Left ventricle myocardium inferior (tissue), 1 donor: ENCODE measurements at regions not wholly inside any gene's neighbourhood (a gene's known extent, or its start where the extent isn't known, plus 50 kb on each side); places are given as distances from the start of the nearest gene placed in this dataset.

ENCODE experiments used
- DNase-seq: peaks from one replicate; pipeline ENCODE4 v3.0.0-alpha.2; 2020
- H3K27ac ChIP-seq: fragments of 200-600 bp; replicated peaks from 2 replicates; pipeline ENCODE4 v1.8.0; 2021
- H3K27me3 ChIP-seq: fragments of 200-600 bp; 2 replicates; pipeline ENCODE4 v1.8.0; 2021; ENCODE audit warnings: low read depth
- H3K36me3 ChIP-seq: fragments of 200-600 bp; 2 replicates; pipeline ENCODE4 v1.8.0; 2021
- H3K4me1 ChIP-seq: fragments of 200-600 bp; 2 replicates; pipeline ENCODE4 v1.8.0; 2021
- H3K4me3 ChIP-seq: fragments of 200-600 bp; 2 replicates; pipeline ENCODE4 v1.8.0; 2021; ENCODE audit warnings: mild to moderate bottlenecking, moderate library complexity
- H3K9me3 ChIP-seq: fragments of 200-600 bp; replicated peaks from 2 replicates; pipeline ENCODE4 v1.8.0; 2021
- intact Hi-C: fragments of 100-400 bp; cut with micrococcal nuclease; formaldehyde crosslinking; loops from one replicate; pipeline ENCODE4 v1.11.0; 2022
- TF ChIP-seq, protein P1 (sequence below): fragments of 200-600 bp; IDR thresholded peaks from 2 replicates; pipeline ENCODE4 v1.8.0; 2021; ENCODE audit warnings: antibody characterized with exemption, mild to moderate bottlenecking, borderline replicate concordance
- donor health status: DM: no; HTN: yes; CAD: no; lungs with severe emphysema.

- no peaks in the 10 kb centered on the region for H3K9me3 ChIP-seq
- H3K36me3 ChIP-seq: no peaks in the 10 kb centered on the region
- H3K27ac ChIP-seq: no peak overlapping the region
- no peaks in the 10 kb centered on the region for H3K27me3 ChIP-seq
- intact Hi-C loops: no loop called here
- DNase-seq: no peak
- TF ChIP-seq, protein P1, sequence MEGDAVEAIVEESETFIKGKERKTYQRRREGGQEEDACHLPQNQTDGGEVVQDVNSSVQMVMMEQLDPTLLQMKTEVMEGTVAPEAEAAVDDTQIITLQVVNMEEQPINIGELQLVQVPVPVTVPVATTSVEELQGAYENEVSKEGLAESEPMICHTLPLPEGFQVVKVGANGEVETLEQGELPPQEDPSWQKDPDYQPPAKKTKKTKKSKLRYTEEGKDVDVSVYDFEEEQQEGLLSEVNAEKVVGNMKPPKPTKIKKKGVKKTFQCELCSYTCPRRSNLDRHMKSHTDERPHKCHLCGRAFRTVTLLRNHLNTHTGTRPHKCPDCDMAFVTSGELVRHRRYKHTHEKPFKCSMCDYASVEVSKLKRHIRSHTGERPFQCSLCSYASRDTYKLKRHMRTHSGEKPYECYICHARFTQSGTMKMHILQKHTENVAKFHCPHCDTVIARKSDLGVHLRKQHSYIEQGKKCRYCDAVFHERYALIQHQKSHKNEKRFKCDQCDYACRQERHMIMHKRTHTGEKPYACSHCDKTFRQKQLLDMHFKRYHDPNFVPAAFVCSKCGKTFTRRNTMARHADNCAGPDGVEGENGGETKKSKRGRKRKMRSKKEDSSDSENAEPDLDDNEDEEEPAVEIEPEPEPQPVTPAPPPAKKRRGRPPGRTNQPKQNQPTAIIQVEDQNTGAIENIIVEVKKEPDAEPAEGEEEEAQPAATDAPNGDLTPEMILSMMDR: no peak
- no peak overlapping the region for H3K4me3 ChIP-seq
- no peaks in the 10 kb centered on the region for H3K4me1 ChIP-seq
Observed at GRCh38 chr4:174105202-174105601, 178.3 kb downstream of the FBXO8 start.

DNA sequence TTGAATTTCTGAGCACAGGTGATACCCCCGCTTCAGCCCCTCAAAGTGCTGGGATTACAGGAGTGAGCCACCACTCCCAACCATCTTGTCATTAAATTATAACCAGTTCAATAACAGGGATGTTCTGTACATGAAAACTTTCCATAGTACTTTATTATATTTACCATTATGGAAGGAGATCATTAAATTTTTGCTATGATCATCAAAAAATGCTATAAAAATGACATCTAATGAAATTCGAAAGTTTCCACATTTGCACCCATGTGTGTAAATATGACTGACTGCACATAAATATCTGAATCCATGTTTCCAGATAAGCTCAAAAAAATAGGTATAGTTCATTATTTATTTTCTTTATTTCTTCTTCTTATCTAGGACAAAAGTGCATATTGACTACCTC lies 182.6 kb downstream of the FBXO8 start:
- H3K4me1 ChIP-seq: no peaks in the 10 kb centered on the region
- no peaks in the 10 kb centered on the region for H3K9me3 ChIP-seq
- intact Hi-C loops: no loop called here
- no peaks in the 10 kb centered on the region for H3K27me3 ChIP-seq
- TF ChIP-seq, protein P1: no peak
- H3K4me3 ChIP-seq: no peak overlapping the region
- H3K36me3 ChIP-seq: no peaks in the 10 kb centered on the region
- no peak overlapping the region for H3K27ac ChIP-seq
- DNase-seq: no peak

GRCh38 chr4:174099712-174100111 lies 183.8 kb downstream of the FBXO8 start:
- no peak for DNase-seq
- no peak overlapping the region for H3K27ac ChIP-seq
- H3K4me3 ChIP-seq: no peak overlapping the region
- no peaks in the 10 kb centered on the region for H3K36me3 ChIP-seq
- H3K9me3 ChIP-seq: no peaks in the 10 kb centered on the region
- TF ChIP-seq, protein P1: no peak
- H3K4me1 ChIP-seq: no peaks in the 10 kb centered on the region
- intact Hi-C loops: no loop called here
- no peaks in the 10 kb centered on the region for H3K27me3 ChIP-seq

- no peak for DNase-seq
- no peak overlapping the region for H3K27ac ChIP-seq
- H3K9me3 ChIP-seq: peaks cover 8% of the 10 kb centered on the region
- no peak overlapping the region for H3K4me3 ChIP-seq
- H3K36me3 ChIP-seq: no peaks in the 10 kb centered on the region
- TF ChIP-seq, protein P1: no peak
- H3K27me3 ChIP-seq: no peaks in the 10 kb centered on the region
- H3K4me1 ChIP-seq: no peaks in the 10 kb centered on the region
- intact Hi-C loops: no loop called here
Observed at GRCh38 chr4:174096999-174097398, 186.5 kb downstream of the FBXO8 start.

DNA sequence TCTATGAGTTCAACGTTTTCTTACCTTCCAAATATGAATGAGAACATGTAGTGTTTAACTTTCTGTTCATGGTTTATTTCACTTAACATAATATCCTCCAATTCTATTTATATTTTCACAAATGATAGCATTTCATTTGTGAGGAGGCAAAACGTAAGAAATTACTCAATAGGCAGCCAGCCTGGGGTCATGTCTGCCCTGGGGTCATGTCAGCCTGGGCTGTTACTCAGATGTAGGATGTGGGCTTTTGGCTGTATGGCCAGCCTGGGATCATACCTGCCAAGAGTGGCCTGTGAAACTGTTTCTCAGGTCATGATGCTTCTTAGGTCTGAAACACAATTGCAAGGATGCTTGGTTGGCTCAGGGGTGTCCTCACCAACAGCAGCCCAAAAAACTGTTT lies 187.0 kb downstream of the FBXO8 start:
- peaks cover 8% of the 10 kb centered on the region for H3K9me3 ChIP-seq
- TF ChIP-seq, protein P1: no peak
- no peaks in the 10 kb centered on the region for H3K36me3 ChIP-seq
- H3K27ac ChIP-seq: no peak overlapping the region
- no peaks in the 10 kb centered on the region for H3K27me3 ChIP-seq
- intact Hi-C loops: no loop called here
- no peak overlapping the region for H3K4me3 ChIP-seq
- DNase-seq: no peak
- H3K4me1 ChIP-seq: no peaks in the 10 kb centered on the region

DNA sequence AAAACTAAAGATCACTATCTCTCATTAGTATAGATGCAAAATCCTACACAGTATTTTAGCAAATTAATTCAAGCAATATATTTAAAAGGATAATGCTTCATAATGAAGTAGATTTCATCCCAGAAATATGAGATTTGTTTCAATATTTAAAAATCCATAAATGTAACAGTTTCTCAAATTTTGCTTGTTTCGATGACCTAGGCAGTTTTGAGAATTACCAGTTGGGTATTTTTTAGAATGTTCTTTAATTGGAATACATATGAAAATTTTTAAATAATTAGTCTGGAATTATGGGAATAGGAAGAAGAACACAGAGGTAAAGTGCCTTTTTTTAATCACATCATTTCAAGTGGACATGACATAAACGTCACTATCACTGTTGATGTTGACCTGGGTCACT lies 192.3 kb downstream of the FBXO8 start:
- Histone ChIP-seq H3K27ac (no peak overlapping the region), H3K9me3 (peaks cover 8% of the 10 kb centered on the region), H3K4me1 (peaks cover 8% of the 10 kb centered on the region), H3K4me3 (no peak overlapping the region), H3K36me3 (no peaks in the 10 kb centered on the region), H3K27me3 (no peaks in the 10 kb centered on the region)
- TF ChIP-seq, protein P1: no peak
- intact Hi-C loops: no loop called here
- no peak for DNase-seq
